Parathyroid adenoma (tissue), 2 donors: ENCODE measurements at regions not wholly inside any gene's neighbourhood (a gene's known extent, or its start where the extent isn't known, plus 50 kb on each side); places are given as distances from the start of the nearest gene placed in this dataset.

Source experiments
- H2AFZ ChIP-seq: fragments of 300-600 bp; sonication (generic); one replicate; pipeline ENCODE4 v1.7.0; 2017; ENCODE audit warnings: antibody characterized with exemption, mild to moderate bottlenecking
- H3K27ac ChIP-seq: fragments of 300-600 bp; sonication (generic); one replicate; pipeline ENCODE4 v1.7.0; 2017
- H3K27me3 ChIP-seq: fragments of 300-600 bp; sonication (generic); one replicate; pipeline ENCODE4 v1.7.0; 2017; ENCODE audit warnings: low read length; ENCODE audit not compliant: control insufficient read depth, insufficient read depth
- H3K36me3 ChIP-seq: fragments of 300-600 bp; sonication (generic); one replicate; pipeline ENCODE4 v1.7.0; 2017; ENCODE audit warnings: low read length; ENCODE audit not compliant: control insufficient read depth, insufficient read depth
- H3K4me1 ChIP-seq: fragments of 300-600 bp; sonication (generic); one replicate; pipeline ENCODE4 v1.7.0; 2017; ENCODE audit warnings: control low read depth
- H3K4me2 ChIP-seq: fragments of 300-600 bp; sonication (generic); one replicate; pipeline ENCODE4 v1.7.0; 2017; ENCODE audit warnings: low read length
- H3K4me3 ChIP-seq: fragments of 300-600 bp; sonication (generic); one replicate; pipeline ENCODE4 v1.7.0; 2017; ENCODE audit warnings: low read depth, low read length
- H3K79me2 ChIP-seq: fragments of 300-600 bp; sonication (generic); one replicate; pipeline ENCODE4 v1.7.0; 2017; ENCODE audit warnings: control low read depth
- H3K9ac ChIP-seq: fragments of 300-600 bp; sonication (generic); one replicate; pipeline ENCODE4 v1.7.0; 2017; ENCODE audit warnings: mild to moderate bottlenecking
- H3K9me3 ChIP-seq: fragments of 300-600 bp; sonication (generic); one replicate; pipeline ENCODE4 v1.7.0; 2017; ENCODE audit warnings: low read length; ENCODE audit not compliant: control insufficient read depth
- CTCF ChIP-seq: fragments of 300-600 bp; sonication (generic); IDR thresholded peaks from one replicate; pipeline ENCODE4 v1.7.0; 2017; ENCODE audit warnings: antibody characterized with exemption, mild to moderate bottlenecking
- donor health status: primary hyperparathyroidism.

GRCh38 chr7:131010717-131011431 lies 276.9 kb upstream of the KLF14 start:
- H3K36me3 ChIP-seq: no peaks in the 10 kb centered on the region
- peaks cover 33% of the 10 kb centered on the region for H3K4me1 ChIP-seq
- no peaks in the 10 kb centered on the region for H3K9me3 ChIP-seq
- H3K4me3 ChIP-seq: no peak overlapping the region
- TF ChIP-seq CTCF: no peak
- H3K4me2 ChIP-seq: no peak overlapping the region
- no peak overlapping the region for H3K9ac ChIP-seq
- no peak overlapping the region for H3K27ac ChIP-seq
- H3K79me2 ChIP-seq: peaks cover 29% of the 10 kb centered on the region
- no peaks in the 10 kb centered on the region for H3K27me3 ChIP-seq
- no peak overlapping the region for H2AFZ ChIP-seq

- H3K79me2 ChIP-seq: peaks cover 32% of the 10 kb centered on the region
- peaks cover 33% of the 10 kb centered on the region for H3K4me1 ChIP-seq
- H3K27ac ChIP-seq: no peak overlapping the region
- H2AFZ ChIP-seq: no peak overlapping the region
- H3K27me3 ChIP-seq: no peaks in the 10 kb centered on the region
- no peaks in the 10 kb centered on the region for H3K9me3 ChIP-seq
- H3K36me3 ChIP-seq: no peaks in the 10 kb centered on the region
- no peak overlapping the region for H3K9ac ChIP-seq
- no peak overlapping the region for H3K4me3 ChIP-seq
- no peak for TF ChIP-seq CTCF
- no peak overlapping the region for H3K4me2 ChIP-seq
These were observed 277.4 kb upstream of the KLF14 start for GRCh38 chr7:131011432-131011742.

GRCh38 chr7:131011976-131012375 lies 278.0 kb upstream of the KLF14 start:
- Histone ChIP-seq H3K79me2 (peaks cover 38% of the 10 kb centered on the region), H3K27me3 (no peaks in the 10 kb centered on the region), H3K36me3 (no peaks in the 10 kb centered on the region), H2AFZ (no peak overlapping the region), H3K27ac (peak overlapping the region; percentile 3), H3K4me1 (peaks cover 33% of the 10 kb centered on the region), H3K4me2 (peak overlapping the region; percentile 35), H3K9me3 (no peaks in the 10 kb centered on the region), H3K9ac (no peak overlapping the region), H3K4me3 (no peak overlapping the region)
- no peak for TF ChIP-seq CTCF

GRCh38 chr7:131012477-131013031 lies 278.5 kb upstream of the KLF14 start:
- H3K79me2 ChIP-seq: peaks cover 41% of the 10 kb centered on the region
- no peak overlapping the region for H3K9ac ChIP-seq
- H3K4me2 ChIP-seq: peak overlapping the region; percentile 35
- no peaks in the 10 kb centered on the region for H3K36me3 ChIP-seq
- peaks cover 33% of the 10 kb centered on the region for H3K4me1 ChIP-seq
- H2AFZ ChIP-seq: no peak overlapping the region
- H3K9me3 ChIP-seq: no peaks in the 10 kb centered on the region
- H3K4me3 ChIP-seq: no peak overlapping the region
- no peaks in the 10 kb centered on the region for H3K27me3 ChIP-seq
- H3K27ac ChIP-seq: peak overlapping the region; percentile 3
- no peak for TF ChIP-seq CTCF

GRCh38 chr7:131013716-131014115 lies 279.7 kb upstream of the KLF14 start:
- H2AFZ ChIP-seq: no peak overlapping the region
- no peak overlapping the region for H3K27ac ChIP-seq
- peaks cover 32% of the 10 kb centered on the region for H3K4me1 ChIP-seq
- H3K9me3 ChIP-seq: no peaks in the 10 kb centered on the region
- H3K9ac ChIP-seq: no peak overlapping the region
- no peak for TF ChIP-seq CTCF
- no peak overlapping the region for H3K4me2 ChIP-seq
- H3K79me2 ChIP-seq: peaks cover 52% of the 10 kb centered on the region
- no peaks in the 10 kb centered on the region for H3K27me3 ChIP-seq
- H3K36me3 ChIP-seq: no peaks in the 10 kb centered on the region
- no peak overlapping the region for H3K4me3 ChIP-seq
